HUDEP-2 (cell line): ENCODE measurements at regions not wholly inside any gene's neighbourhood (a gene's known extent, or its start where the extent isn't known, plus 50 kb on each side); places are given as distances from the start of the nearest gene placed in this dataset.

Source experiments
- DNase-seq, 76 experiments: peaks; one replicate each; lab custom pipeline; 2025; ENCODE audit not compliant: unreplicated experiment in 76 of 76; lab: John Stamatoyannopoulos, UW

DNA sequence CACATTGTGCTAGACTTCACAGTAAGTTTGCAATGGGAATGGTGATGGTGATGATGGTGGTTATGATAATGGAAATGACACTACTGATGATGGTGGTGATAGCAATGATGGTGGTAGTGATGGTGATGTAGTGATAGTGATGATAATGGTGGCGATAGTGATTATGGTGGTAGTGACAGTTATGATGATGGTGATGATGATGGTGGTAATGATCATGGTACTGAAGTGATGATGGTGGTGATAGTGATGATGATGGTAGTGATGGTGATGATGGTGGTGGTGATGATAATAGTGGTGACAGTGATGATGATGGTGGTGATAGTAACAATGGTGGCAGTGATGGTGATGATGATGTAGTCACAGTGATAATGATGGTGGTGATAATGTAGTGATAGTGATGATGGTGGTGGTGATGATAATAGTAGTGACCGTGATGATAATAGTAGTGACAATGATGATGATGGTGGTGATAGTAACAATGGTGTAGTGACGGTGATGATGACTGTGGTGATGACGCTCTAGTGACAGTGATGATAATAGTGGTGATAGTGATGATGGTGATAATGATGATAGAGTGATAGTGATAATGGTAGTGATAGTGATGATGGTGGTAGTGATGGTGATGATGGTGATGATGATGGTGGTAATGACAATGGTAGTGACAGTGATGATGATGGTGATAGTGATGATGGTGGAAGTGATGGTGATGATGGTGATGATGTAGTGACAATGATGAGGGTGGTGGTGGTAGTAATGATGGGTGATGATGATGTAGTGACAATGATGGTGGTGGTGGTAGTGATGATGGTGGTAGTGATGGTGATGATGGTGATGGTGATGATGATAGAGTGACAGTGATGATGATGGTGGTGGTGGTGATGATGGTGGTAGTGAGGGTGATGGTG is 222.9 kb upstream of the PWP1 start:
- no peak for DNase-seq

DNA sequence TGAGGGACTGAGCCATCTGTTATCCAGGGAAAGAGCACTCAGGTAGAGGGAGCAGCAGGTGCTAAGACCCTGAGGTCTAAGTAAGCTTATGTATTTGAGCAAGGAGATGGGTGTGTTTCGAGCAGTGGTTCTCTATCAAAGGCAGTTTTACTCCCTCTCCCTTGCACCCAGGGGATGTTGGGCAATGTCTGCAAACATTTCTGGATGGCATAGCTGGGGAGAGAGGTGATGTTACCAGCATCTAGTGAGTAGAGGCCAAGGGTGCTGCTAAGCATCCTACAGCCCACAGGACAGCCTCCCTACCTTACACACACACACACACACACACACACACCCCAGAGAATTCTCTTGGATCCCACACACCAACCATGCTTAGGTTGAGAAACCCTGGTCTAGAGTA is 221.0 kb upstream of the PWP1 start:
- DNase-seq = no peak

GRCh38 chr12:107465625-107466024 is 220.0 kb upstream of the PWP1 start:
- no peak for DNase-seq

DNA sequence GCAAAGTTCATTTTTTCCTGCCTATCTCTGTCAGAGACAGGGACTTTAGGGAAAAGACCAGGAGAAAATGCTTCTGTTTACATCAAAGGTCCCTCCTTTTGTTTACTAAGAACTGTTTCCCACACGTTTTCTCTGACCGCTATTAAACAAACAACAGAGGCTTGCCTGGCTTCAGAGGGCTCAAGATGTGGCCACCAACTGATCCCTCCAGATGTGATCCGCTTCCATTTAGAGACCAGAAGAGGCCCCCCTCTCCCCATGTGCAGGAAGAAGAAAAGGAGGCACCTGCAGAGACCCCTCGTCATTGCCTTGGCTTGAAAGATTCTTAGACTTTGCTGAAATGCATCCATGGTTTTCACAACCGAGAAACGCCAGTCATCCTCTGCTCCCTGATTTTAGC is 217.9 kb upstream of the PWP1 start:
- no peak for DNase-seq

DNA sequence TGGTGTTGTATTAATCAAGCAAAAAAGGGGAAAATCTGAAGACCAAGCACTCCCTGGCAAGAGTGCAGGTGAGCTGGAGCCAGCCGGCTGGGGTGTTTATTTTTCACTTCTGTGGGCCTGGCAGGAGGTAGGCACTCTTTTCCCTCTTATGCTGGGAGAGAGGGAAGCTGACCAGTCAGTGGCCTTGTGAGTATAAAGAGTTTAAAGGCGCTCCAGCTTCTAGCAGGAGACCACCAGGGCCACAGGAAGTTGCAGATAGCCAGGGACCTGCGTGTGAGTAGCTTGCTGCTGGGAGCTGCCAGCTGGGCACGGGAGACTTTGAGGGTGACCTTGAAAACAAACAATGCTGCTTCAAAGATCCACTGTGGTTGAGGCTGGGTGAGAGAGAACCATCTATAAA is 217.4 kb upstream of the PWP1 start:
- DNase-seq = no peak

GRCh38 chr12:107469011-107469410 is 216.6 kb upstream of the PWP1 start:
- DNase-seq = no peak

DNA sequence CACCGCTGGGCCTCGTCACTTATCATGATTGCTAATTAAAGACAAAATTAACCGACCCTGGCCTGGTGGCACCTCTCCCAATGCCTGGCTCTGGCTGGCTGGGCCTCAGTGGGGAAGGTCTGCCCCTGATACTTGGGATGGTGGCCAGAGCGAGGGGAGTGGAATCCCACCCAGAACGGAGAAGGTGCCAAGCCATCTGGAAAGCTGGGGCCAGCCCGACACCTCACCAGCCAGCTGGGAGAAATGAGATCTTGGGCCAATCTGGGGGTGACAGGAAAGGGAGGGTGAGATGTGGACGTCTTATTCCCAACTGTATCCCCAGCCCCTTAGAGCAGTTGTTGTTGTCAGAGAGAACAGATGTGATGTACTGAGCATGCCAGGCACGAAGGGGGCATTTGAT is 215.0 kb upstream of the PWP1 start:
- DNase-seq = no peak

DNA sequence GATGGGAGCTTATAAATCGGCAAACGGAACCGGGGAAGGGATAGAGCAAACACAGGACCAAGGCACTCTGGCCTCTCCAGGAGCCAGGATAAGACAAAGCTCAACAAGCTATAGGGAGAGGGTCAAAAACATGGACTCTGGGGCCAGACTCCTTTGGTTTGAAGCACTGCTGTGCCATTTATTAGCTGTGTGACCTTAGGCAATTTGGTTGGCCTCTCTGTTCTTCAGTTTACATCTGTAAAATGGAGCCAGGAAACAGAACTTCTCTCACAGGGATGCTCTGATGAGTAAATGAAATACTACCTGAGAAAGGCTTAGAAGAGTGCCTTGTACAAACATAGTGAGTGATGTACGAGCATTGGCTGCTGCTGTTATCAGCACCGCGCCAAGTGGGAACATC is 213.3 kb upstream of the PWP1 start:
- no peak for DNase-seq

GRCh38 chr12:107474099-107474498 is 211.5 kb upstream of the PWP1 start:
- no peak for DNase-seq

DNA sequence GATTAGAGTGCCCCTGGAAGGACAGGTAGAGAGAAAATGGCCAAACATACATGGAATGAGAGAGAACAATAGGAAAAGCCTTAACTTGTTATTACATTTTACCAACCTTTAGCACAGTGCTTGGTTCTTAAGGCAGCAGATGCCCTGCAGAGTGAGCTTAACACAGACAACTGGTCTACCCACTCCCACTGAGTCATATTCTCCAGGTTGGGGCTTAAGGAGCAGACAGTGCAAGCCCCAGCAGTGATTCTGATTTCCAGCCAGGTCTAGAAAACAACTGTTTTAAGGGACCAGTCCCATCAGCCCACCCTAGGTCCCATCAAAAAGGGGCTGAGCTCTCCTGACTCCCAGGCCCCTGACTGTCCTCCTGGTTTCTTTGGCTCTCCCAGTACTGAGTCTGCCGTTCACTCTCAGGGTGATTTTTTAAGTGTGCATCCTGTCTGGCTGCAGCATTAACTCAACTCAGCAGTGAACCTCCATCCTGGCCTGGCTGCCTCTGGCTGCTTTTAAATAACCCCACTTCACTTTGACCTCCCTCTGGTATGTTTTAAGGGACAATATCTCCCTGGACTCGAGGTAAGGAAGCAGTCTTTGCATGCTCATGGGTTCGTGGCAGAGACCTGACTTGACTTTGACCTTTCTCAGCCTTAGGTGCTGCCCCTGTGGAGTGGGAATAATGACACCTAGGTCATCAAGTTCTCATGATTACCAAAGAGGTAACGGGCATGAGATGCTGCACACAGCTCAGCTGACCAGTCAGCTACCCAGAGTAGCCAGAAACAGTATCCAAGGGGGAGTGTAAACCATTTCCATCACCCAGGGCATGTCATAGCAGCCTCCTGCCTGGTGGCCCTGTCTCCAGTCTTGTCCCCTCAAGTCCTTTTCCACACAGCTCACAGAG is 210.7 kb upstream of the PWP1 start:
- DNase-seq = no peak

DNA sequence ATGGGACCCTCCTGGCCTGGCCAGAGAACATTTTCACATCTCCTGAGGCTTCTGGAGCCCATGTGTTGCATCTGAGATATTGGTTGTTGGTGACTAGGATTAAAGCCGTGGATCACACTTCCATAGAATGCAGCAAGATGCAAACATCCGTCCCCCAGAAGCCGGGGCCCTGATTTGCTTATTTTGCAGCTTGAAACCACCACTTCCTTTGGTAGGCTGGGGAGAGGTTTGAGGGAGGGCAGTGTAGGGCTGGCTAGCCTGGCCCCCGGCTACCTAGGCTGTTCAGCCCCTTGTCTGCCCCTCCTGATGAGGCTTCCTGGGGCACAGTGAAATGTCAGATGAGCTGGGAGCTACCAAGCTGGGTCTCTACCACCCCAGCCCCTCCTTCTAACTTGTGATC is 209.7 kb upstream of the PWP1 start:
- no peak for DNase-seq

- DNase-seq = no peak
These were observed 208.6 kb upstream of the PWP1 start for GRCh38 chr12:107477018-107477417.

- no peak for DNase-seq
These were observed 207.5 kb upstream of the PWP1 start for GRCh38 chr12:107477947-107478610.

DNA sequence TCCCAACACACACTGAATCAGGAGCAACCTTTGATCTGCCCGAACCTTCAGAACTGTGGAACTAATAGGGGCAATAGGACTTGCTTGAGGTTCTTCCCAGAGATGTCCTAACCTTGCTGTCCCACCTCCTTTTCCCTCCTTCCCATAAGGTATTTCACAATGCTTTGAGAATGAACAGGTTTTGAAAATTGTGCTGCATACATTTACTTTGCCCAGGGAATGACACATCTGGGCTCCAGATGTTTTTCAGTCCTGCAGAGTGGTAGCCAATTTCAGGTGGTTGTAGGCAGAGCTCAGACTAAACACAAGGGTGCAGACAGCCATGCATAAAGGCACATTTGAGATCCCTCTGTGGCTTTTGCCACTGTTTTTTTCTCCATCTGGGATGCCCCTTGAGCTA is 206.7 kb upstream of the PWP1 start:
- no peak for DNase-seq

DNA sequence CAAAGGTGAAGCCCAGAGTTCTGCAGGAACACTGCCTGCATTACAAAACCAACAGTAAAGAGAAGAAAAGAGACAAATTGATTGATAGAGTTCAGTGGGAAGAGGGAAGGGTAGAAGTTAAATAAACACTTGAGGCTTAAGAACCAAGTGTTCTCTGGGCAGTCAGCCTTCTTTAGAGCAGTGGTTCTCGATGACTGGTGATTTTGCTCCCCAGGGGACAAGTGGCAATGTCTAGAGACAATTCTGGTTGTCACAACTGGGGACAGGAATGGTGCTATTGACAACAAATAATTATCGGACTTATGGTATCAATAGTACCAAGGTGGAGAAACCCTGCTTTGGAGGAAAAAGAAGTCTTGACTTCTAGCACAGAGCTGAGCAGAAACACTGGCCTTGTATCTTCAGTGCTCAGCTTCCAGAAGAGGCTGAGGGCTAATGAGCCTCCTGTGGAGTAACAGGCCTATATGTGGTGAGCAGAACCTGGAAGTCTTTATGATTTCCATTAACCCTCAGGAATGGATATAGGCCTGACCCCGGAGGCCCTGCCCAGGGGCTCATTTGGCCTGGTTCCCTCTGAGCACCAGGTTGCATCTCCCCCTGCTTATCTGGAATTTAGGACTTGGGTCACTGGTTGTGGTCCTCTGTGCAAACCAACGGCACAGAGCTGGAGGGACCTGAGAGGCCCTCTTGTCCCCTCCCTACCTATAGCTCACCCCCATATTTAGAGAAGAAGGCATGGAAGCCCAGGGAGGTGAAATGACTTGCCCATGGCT is 204.6 kb upstream of the PWP1 start:
- no peak for DNase-seq

- no peak for DNase-seq
These were observed 201.4 kb upstream of the PWP1 start for GRCh38 chr12:107484230-107484629.

DNA sequence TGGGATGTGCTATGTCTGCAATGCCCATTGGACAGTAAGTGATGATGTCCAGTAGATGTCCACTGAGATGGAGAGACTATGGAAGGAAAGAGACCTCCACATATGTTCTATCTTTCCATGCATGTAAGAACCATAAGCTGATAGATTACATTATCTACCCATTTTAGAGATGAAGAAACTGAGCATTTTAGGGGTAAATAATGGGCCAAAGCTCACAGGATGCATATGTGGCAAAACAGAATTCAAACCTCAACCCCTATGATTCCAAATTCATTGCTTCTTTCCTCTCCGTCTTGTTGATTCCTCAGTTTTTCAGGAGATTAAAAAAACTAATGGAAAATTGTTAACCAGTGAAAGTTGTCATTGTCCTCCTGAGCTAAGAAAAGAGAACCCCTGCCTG is 200.7 kb upstream of the PWP1 start:
- no peak for DNase-seq

GRCh38 chr12:107485731-107486130 is 199.9 kb upstream of the PWP1 start:
- no peak for DNase-seq

DNA sequence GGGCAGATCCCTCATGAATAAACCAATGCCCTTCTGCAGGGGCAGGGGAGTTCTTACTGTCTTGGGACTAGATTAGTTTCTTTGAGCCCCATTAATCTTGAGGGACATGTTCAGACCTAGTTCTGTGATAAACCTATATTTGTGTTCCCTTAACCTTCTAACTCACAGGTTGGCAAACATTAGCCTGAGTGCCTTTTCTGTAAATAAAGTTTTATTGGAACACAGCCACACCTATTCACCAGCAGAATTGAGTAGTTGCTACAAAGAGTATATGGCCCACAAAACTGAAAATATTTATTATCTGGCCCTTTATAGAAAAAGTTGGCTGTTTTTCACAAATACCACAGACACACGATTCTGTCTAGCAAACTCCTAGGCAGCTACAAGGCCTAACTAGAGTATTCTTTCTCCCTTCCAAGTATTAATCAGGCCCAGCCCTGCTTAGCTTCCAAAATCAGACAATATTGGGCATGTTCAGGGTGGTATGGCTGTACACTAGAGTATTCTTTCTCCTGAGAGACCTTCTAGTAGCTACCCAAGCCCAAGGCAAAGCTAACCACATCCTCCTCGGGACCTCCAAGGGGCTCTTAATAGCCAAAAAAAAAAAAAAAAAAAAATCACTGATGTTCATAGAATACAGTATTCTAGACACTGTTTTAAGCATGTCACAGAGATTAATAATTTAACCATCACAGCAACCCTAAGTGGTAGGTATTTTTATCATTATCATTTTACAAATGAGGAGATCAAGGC is 199.3 kb upstream of the PWP1 start:
- DNase-seq = no peak
